AG04449 (cell line): ENCODE measurements at regions not wholly inside any gene's neighbourhood (a gene's known extent, or its start where the extent isn't known, plus 50 kb on each side); places are given as distances from the start of the nearest gene placed in this dataset.

Source experiments
- CTCF ChIA-PET: fragments of 350-600 bp; formaldehyde crosslinking; extraction: SDS; loops from one replicate; lab custom pipeline; 2021; ENCODE audit warnings: antibody characterized with exemption; lab: Yijun Ruan, JAX
- POLR2A ChIA-PET: fragments of 400-600, 350-600 bp; formaldehyde crosslinking; extraction: SDS; loops from one replicate; lab custom pipeline; 2020; ENCODE audit warnings: antibody characterized with exemption, inconsistent platforms; lab: Yijun Ruan, JAX
- DNase-seq: peaks from one replicate; pipeline ENCODE4 v3.0.0-alpha.2; 2010; ENCODE audit warnings: low read depth, low spot score
- H3K4me3 ChIP-seq: 2 replicates; pipeline ENCODE4 v1.5.1; 2011; ENCODE audit warnings: low read depth, mild to moderate bottlenecking, control low read depth, low read length
- TF ChIP-seq, protein P1 (sequence below): IDR thresholded peaks from one replicate; pipeline ENCODE4 v1.5.1; 2011; ENCODE audit warnings: mild to moderate bottlenecking, moderate library complexity, low read length, control low read depth, inconsistent platforms; ENCODE audit not compliant: insufficient read depth; ENCODE audit errors: missing control alignments

DNA sequence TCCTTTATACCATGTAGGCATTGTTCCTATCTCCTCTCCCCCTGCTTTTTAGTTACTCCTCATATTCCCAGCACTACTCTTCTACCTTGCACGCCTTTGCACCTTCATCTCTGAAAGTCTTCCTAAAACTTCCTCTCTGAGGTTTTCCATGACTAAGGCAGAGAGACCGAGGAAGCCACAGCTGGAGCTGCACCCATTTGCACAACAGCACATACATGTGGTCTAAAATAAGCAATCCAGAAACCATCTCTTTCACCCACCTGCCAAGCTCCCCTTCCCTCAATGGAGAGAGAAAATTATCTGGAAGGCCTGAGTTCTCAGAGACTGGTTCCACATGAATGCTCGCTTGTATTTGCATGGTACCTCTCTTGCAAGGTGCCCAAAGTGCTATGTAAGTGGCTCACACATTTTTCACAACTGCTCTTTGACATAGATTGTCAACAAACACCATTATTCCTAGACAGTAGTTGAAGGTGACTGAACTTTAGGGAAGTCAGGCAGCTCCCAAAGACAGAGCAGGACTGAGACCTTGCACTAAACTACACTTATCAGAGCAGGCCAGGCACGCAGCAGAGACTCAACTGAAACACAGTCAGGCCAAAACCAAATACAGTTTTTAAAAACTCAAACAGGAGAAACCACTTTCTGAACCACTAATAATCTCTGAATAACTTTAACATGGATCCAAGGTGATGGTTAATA is 313.2 kb downstream of the TFAP2A start:
- no peak overlapping the region for H3K4me3 ChIP-seq
- ChIA-PET CTCF (no interaction called here), POLR2A (no interaction called here)
- no peak for DNase-seq
- TF ChIP-seq, protein P1, sequence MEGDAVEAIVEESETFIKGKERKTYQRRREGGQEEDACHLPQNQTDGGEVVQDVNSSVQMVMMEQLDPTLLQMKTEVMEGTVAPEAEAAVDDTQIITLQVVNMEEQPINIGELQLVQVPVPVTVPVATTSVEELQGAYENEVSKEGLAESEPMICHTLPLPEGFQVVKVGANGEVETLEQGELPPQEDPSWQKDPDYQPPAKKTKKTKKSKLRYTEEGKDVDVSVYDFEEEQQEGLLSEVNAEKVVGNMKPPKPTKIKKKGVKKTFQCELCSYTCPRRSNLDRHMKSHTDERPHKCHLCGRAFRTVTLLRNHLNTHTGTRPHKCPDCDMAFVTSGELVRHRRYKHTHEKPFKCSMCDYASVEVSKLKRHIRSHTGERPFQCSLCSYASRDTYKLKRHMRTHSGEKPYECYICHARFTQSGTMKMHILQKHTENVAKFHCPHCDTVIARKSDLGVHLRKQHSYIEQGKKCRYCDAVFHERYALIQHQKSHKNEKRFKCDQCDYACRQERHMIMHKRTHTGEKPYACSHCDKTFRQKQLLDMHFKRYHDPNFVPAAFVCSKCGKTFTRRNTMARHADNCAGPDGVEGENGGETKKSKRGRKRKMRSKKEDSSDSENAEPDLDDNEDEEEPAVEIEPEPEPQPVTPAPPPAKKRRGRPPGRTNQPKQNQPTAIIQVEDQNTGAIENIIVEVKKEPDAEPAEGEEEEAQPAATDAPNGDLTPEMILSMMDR, result no peak

DNA sequence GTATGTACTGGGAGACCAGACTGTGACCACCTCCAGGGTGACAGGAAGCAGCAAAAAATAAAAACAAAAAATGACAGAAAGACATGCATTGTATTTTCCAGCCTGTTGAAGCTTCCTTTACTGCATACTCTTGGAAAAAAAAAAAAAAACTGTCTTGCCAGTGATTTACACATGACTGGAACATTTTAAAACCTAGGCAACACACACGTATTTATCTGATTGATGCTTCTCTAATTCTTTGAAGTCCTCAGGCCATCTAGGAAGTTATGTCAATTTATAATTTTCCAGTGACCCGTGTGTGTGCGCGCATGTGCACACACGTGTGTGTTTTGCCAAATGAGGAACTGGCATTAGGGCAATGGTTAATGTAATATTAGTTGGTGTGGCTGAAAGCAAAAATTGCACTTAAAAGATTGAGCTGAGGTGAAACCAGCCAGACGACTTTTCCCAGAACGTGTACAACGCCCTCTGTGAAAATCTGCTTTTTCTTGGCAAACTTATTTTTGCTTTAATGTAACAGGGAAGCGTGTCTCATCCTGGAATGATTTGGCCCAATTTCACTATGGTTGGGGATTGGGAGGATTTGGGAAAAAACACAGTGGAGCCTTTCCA is 315.2 kb downstream of the TFAP2A start:
- TF ChIP-seq, protein P1, result no peak
- DNase-seq, result no peak
- POLR2A ChIA-PET, result no interaction called here
- CTCF ChIA-PET, result no interaction called here
- H3K4me3 ChIP-seq, result no peak overlapping the region

DNA sequence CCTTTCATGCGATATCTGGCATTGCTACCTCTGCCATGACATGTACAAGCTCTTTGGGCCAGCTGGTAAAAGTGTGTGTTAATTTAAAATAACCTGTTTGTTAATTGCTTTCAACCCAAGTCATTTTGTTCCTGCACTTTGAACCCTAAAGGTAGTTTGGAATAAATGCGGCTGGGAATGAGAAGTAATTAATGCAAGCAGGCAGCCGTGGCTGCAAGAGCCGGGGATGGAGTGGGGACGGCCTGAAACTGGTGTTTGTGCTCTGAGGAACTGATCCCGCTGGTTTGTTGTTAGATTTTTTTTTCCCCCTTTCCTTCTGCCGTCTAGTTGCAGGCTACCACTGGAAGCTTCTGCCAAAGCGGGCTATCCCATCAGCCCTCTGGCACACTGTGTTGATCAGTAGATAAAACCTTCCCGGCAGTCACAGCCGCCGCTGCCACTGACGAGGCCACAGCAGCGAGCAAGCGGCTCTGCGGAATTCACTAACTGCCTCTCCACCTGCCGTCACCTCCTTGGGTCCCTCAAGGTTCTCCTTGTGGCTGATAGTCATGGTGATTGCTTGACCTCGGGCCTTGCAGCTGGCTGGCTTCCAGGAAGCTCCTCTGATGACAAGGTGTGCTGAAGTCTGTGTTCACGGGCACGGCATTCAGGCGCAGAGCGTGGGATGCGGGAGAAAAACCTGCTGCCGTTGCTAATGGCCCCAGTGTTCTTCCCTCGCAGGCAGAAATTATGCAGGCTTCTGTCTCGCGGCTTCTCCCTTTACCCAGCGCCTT is 315.9 kb downstream of the TFAP2A start:
- POLR2A ChIA-PET, result no interaction called here
- no peak overlapping the region for H3K4me3 ChIP-seq
- TF ChIP-seq, protein P1, result no peak
- DNase-seq, result no peak
- CTCF ChIA-PET, result no interaction called here

DNA sequence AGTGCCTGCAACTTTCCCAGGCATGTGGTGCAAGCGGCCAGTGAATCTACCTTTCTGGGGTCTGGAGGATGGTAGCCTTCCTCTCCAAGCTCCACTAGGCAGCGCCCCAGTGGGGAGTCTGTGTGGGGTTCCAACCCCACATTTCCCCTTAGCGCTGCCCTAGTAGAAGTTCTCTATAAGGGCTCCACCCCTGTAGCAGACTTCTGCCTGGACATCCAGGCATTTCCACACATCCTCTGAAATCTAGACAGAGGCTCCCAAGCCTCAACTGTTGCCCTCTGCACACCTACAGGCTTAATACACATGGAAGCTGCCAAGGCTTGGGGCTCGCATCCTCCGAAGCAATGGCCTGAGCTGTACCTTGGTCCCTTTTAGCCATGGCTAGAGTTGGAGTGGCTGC is 321.6 kb downstream of the TFAP2A start:
- ChIA-PET POLR2A (no interaction called here), CTCF (no interaction called here)
- DNase-seq, result no peak
- no peak overlapping the region for H3K4me3 ChIP-seq
- TF ChIP-seq, protein P1, result no peak

DNA sequence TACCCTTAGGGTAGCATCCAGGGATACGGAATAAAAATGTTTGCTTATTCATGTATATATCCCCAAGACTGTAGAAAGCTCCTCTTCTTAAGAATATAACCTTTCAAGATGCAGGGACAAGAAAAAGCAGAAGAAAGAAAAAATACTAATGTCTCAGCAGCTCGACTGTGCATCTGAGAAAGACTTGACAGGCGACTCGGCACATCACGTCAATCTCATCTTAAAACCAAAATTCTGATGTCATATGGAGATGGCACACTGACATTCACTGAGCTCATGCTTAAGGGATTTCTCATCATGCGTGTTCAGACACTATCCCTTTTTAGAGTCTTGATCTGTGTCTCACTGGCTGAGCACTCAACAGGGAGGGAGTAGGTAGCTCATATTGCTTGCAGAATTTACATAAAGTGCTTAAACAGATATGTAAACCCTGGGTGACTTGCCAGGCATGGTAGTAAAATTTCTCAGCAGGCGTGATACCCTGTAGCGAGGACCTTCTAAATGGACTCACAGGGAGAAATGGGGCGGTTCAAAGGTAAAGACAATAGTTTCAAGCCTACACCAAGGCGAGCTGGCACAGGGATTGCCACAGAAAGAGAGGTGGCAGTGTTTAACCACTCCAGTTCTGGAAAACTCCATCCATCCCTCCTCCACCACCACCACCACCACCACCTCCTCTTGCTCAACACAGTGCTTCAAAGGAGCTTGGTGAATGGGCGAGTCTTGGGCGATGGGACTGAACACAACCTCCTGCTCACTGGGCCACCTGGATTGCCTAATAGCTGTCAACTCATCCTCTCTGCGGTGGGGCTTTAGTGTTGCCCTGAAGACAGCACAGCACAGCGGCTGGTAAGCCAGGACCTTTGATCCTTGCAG is 330.5 kb downstream of the TFAP2A start:
- ChIA-PET POLR2A (no interaction called here), CTCF (no interaction called here)
- TF ChIP-seq, protein P1, result no peak

More for the DNA sequence above, 330.5 kb downstream of the TFAP2A start:
- DNase-seq, result no peak
- H3K4me3 ChIP-seq, result no peak overlapping the region
